ENCODE measurements at regions not wholly inside any gene's neighbourhood (a gene's known extent, or its start where the extent isn't known, plus 50 kb on each side); places are given as distances from the start of the nearest gene placed in this dataset.

GRCh38 chr5:61596265-61596664, 264.2 kb downstream of the ZSWIM6 start:
- H3K27ac Mint-ChIP-seq: no peak overlapping the region
- DNase-seq (ENCODE audit: low spot score) (no peak), ATAC-seq (no peak)
- no peak overlapping the region for H3K4me3 Mint-ChIP-seq
- H3K9me3 Mint-ChIP-seq: no peaks in the 10 kb centered on the region
- peaks cover 19 to 26% of the 10 kb centered on the region in 2 donors for H3K27me3 Mint-ChIP-seq
- no peaks in the 10 kb centered on the region for H3K36me3 Mint-ChIP-seq
- H3K4me1 Mint-ChIP-seq (ENCODE audit: low read depth in 2 of 2): no peaks in the 10 kb centered on the region

DNA sequence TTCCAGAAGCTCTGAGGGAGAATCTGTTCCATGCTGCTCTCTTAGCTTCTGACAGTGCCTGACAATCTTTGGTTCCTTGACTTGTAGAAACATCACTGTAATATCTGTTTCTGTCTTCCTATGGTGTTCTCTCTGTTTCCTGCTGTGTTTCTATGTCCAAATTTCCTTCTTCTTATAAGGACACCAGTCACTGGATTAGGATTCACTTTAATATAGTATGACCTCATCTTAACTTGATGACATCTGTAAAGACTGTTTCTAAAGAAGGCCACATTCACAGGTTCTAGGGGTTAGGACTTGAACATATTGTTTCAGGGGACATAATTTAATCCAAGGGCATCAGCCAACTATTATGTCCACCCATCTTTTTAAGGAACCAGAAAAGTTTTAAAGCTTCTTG, 265.6 kb downstream of the ZSWIM6 start:
- no peak overlapping the region for H3K4me3 Mint-ChIP-seq
- peaks cover 16 to 26% of the 10 kb centered on the region in 2 donors for H3K27me3 Mint-ChIP-seq
- no peak overlapping the region for H3K27ac Mint-ChIP-seq
- DNase-seq (ENCODE audit: low spot score) (no peak), ATAC-seq (no peak)
- H3K9me3 Mint-ChIP-seq: no peaks in the 10 kb centered on the region
- no peaks in the 10 kb centered on the region for H3K4me1 Mint-ChIP-seq (ENCODE audit: low read depth in 2 of 2)
- H3K36me3 Mint-ChIP-seq: no peaks in the 10 kb centered on the region

DNA sequence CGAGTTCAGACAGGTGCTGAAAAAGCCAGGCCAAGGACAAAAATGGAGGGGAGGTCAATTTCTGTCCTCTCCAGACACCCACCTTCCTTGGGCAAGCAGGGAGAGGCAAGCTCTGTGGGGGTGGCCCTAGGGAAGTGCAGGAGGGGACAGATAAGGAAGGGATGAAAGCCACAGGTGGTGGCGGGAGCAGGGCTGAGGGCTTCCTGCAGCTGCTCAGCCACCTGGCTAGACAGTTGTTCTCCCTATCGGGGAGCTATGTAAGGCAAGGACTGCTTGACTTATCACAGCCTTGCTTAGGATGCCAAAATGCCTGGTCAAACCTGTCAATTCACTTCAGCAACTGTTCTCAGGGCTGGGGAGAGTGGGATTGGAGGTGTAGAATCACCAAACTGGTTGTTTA, 266.1 kb downstream of the ZSWIM6 start:
- Mint-ChIP-seq H3K4me1 (ENCODE audit: low read depth in 2 of 2) (no peaks in the 10 kb centered on the region), H3K4me3 (no peak overlapping the region), H3K27me3 (peaks cover 18 to 24% of the 10 kb centered on the region in 2 donors), H3K9me3 (no peaks in the 10 kb centered on the region), H3K36me3 (no peaks in the 10 kb centered on the region), H3K27ac (no peak overlapping the region)
- ATAC-seq: no peak
- no peak for DNase-seq (ENCODE audit: low spot score)

GRCh38 chr5:61599370-61600122, 267.5 kb downstream of the ZSWIM6 start:
- DNase-seq (ENCODE audit: low spot score): no peak
- peaks cover 24 to 25% of the 10 kb centered on the region in 2 donors for H3K27me3 Mint-ChIP-seq
- H3K27ac Mint-ChIP-seq: no peak overlapping the region
- no peaks in the 10 kb centered on the region for H3K4me1 Mint-ChIP-seq (ENCODE audit: low read depth in 2 of 2)
- no peaks in the 10 kb centered on the region for H3K9me3 Mint-ChIP-seq
- ATAC-seq: no peak
- no peaks in the 10 kb centered on the region for H3K36me3 Mint-ChIP-seq
- H3K4me3 Mint-ChIP-seq: no peak overlapping the region

- DNase-seq (ENCODE audit: low spot score) (no peak), ATAC-seq (no peak)
- no peak overlapping the region for H3K27ac Mint-ChIP-seq
- H3K9me3 Mint-ChIP-seq: no peaks in the 10 kb centered on the region
- H3K27me3 Mint-ChIP-seq: peaks cover 22 to 24% of the 10 kb centered on the region in 2 donors
- H3K36me3 Mint-ChIP-seq: no peaks in the 10 kb centered on the region
- H3K4me1 Mint-ChIP-seq (ENCODE audit: low read depth in 2 of 2): no peaks in the 10 kb centered on the region
- no peak overlapping the region for H3K4me3 Mint-ChIP-seq
These were observed 268.0 kb downstream of the ZSWIM6 start for GRCh38 chr5:61600123-61600444.

GRCh38 chr5:61600945-61601511, 269.0 kb downstream of the ZSWIM6 start:
- DNase-seq (ENCODE audit: low spot score) (no peak), ATAC-seq (no peak)
- H3K36me3 Mint-ChIP-seq: no peaks in the 10 kb centered on the region
- peaks cover 17 to 24% of the 10 kb centered on the region in 2 donors for H3K27me3 Mint-ChIP-seq
- no peak overlapping the region for H3K27ac Mint-ChIP-seq
- no peak overlapping the region for H3K4me3 Mint-ChIP-seq
- no peaks in the 10 kb centered on the region for H3K9me3 Mint-ChIP-seq
- no peaks in the 10 kb centered on the region for H3K4me1 Mint-ChIP-seq (ENCODE audit: low read depth in 2 of 2)

GRCh38 chr5:61603211-61603908, 271.3 kb downstream of the ZSWIM6 start:
- ATAC-seq: no peak

GRCh38 chr5:61604076-61605025, 272.3 kb downstream of the ZSWIM6 start:
- Mint-ChIP-seq H3K27ac (no peak overlapping the region), H3K4me1 (ENCODE audit: low read depth in 2 of 2) (no peaks in the 10 kb centered on the region), H3K4me3 (no peak overlapping the region), H3K27me3 (peaks cover 19 to 33% of the 10 kb centered on the region in 2 donors), H3K36me3 (no peaks in the 10 kb centered on the region), H3K9me3 (no peaks in the 10 kb centered on the region)
- no peak for DNase-seq (ENCODE audit: low spot score)
- ATAC-seq: no peak

More at GRCh38 chr5:61603211-61603908, 271.3 kb downstream of the ZSWIM6 start:
- Mint-ChIP-seq H3K27ac (no peak overlapping the region), H3K4me1 (ENCODE audit: low read depth in 2 of 2) (no peaks in the 10 kb centered on the region), H3K9me3 (no peaks in the 10 kb centered on the region), H3K36me3 (no peaks in the 10 kb centered on the region), H3K4me3 (no peak overlapping the region), H3K27me3 (peaks cover 22 to 37% of the 10 kb centered on the region in 2 donors)
- no peak for DNase-seq (ENCODE audit: low spot score)

- Mint-ChIP-seq H3K4me3 (no peak overlapping the region), H3K36me3 (no peaks in the 10 kb centered on the region), H3K4me1 (ENCODE audit: low read depth in 2 of 2) (no peaks in the 10 kb centered on the region), H3K27ac (no peak overlapping the region), H3K27me3 (peaks cover 22 to 34% of the 10 kb centered on the region in 2 donors), H3K9me3 (no peaks in the 10 kb centered on the region)
- ATAC-seq (no peak), DNase-seq (ENCODE audit: low spot score) (no peak)
These were observed 278.0 kb downstream of the ZSWIM6 start for GRCh38 chr5:61609840-61610677.

DNA sequence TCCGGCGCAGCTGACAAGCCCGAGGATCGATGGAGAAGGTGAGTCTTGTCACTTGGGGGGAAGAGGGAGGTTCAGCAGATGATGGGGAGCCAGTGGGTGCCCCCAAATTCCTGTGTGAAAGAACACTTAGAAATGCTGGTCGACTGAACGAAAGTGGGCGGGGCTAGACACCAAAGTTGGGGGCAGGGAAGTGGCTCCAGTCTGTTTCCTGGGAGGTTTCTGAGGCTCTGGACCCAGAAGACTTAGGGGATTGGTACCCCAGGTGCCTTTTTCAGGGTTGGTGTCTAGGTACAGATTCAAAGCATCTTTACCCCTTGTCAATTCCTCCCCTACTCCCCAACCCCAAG, 278.6 kb downstream of the ZSWIM6 start:
- Mint-ChIP-seq H3K4me3 (no peak overlapping the region), H3K9me3 (no peaks in the 10 kb centered on the region), H3K4me1 (ENCODE audit: low read depth in 2 of 2) (no peaks in the 10 kb centered on the region), H3K36me3 (no peaks in the 10 kb centered on the region), H3K27ac (no peak overlapping the region), H3K27me3 (peaks cover 22 to 34% of the 10 kb centered on the region in 2 donors)
- no peak for DNase-seq (ENCODE audit: low spot score)
- ATAC-seq: no peak

DNA sequence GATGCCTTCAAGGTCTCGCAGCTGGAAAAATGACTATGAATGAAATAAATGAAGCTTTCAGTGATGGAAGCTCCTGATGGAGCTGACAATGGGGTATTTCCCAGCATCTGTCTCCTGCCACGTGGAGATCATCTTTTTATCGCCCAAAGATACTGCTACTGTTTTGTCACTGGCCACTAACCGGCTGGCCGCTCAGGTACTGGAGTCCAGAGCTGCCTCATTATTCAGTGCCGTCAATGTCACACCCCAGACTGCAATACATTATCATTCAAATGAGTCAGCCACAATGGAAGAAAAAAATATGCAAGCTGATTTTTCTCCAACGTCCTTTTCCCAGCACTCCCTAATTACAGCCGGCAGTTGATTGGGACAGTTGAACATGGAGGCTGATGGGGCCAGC, 280.4 kb downstream of the ZSWIM6 start:
- H3K27ac Mint-ChIP-seq: no peak overlapping the region
- peaks cover 16 to 24% of the 10 kb centered on the region in 2 donors for H3K27me3 Mint-ChIP-seq
- no peaks in the 10 kb centered on the region for H3K36me3 Mint-ChIP-seq

DNA sequence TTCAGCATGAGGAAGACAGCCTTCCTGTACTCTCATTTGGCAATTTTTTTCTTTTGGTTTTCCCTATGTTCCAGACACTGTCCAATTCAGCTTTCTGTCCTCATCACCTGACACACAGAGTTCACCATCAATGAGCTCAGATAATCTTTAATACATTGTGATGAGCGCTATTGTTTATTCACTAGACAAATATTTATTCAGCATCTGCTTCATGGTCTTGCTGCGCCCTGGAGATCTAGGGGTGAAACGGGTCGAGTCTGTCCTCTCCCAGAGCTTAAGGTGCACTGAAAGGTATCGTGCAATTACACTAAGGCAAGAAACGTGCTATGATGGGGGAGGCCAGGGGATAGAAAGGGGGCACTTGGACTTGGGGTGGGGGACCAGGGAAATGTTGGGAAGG, 281.6 kb downstream of the ZSWIM6 start:
- Mint-ChIP-seq H3K27ac (no peak overlapping the region), H3K4me1 (ENCODE audit: low read depth in 2 of 2) (no peaks in the 10 kb centered on the region), H3K9me3 (no peaks in the 10 kb centered on the region), H3K27me3 (peaks cover 26 to 31% of the 10 kb centered on the region in 2 donors), H3K4me3 (no peak overlapping the region), H3K36me3 (no peaks in the 10 kb centered on the region)
- ATAC-seq (no peak), DNase-seq (ENCODE audit: low spot score) (no peak)

More for the DNA sequence above, 280.4 kb downstream of the ZSWIM6 start:
- ATAC-seq: no peak
- H3K9me3 Mint-ChIP-seq: no peaks in the 10 kb centered on the region
- no peaks in the 10 kb centered on the region for H3K4me1 Mint-ChIP-seq (ENCODE audit: low read depth in 2 of 2)
- DNase-seq (ENCODE audit: low spot score): no peak
- H3K4me3 Mint-ChIP-seq: no peak overlapping the region

DNA sequence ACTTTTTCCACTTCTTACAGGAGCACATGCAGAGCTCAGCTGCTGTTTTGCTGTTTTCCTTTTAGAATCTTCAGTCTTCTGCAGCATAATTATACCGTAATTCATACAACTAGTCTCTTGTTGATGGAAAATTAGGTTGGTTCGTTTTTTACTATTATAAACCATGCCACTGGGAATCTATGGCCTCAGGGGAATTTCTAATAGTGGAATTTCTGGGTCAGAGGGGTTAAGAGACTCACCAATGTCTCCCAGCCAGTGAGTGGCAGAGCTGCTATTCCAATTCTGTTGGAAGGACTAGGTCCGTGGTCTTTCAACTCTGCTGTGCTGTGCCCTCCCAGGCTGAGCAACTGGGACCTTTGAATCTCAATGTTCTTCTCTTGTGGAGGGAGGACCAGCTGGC, 282.5 kb downstream of the ZSWIM6 start:
- peaks cover 25 to 32% of the 10 kb centered on the region in 2 donors for H3K27me3 Mint-ChIP-seq
- DNase-seq (ENCODE audit: low spot score): no peak
- no peak for ATAC-seq
- no peaks in the 10 kb centered on the region for H3K9me3 Mint-ChIP-seq
- H3K4me1 Mint-ChIP-seq (ENCODE audit: low read depth in 2 of 2): no peaks in the 10 kb centered on the region
- H3K4me3 Mint-ChIP-seq: no peak overlapping the region
- no peak overlapping the region for H3K27ac Mint-ChIP-seq
- H3K36me3 Mint-ChIP-seq: no peaks in the 10 kb centered on the region
